HG02870 (cell line): ENCODE measurements at regions not wholly inside any gene's neighbourhood (a gene's known extent, or its start where the extent isn't known, plus 50 kb on each side); places are given as distances from the start of the nearest gene placed in this dataset.

Source experiments
- ATAC-seq: cut with Tn5 transposase; IDR thresholded peaks from one replicate; pipeline ENCODE4 v1.9.1; 2021; ENCODE audit warnings: mild to moderate bottlenecking, moderate library complexity; ENCODE audit not compliant: unreplicated experiment

GRCh38 chr3:166367947-166368533, 530.8 kb upstream of the BCHE start:
- no peak for ATAC-seq

- ATAC-seq = no peak
Observed at GRCh38 chr3:166362698-166363097, 525.5 kb upstream of the BCHE start.

GRCh38 chr3:166360720-166361119, 523.5 kb upstream of the BCHE start:
- ATAC-seq = no peak

- no peak for ATAC-seq
Observed at GRCh38 chr3:166351461-166351860, 514.2 kb upstream of the BCHE start.

- no peak for ATAC-seq
Observed at GRCh38 chr3:166340604-166341266, 503.5 kb upstream of the BCHE start.

GRCh38 chr3:166324401-166324800, 487.2 kb upstream of the BCHE start:
- ATAC-seq = no peak

- no peak for ATAC-seq
Observed at GRCh38 chr3:166322391-166322790, 485.2 kb upstream of the BCHE start.

GRCh38 chr3:166307756-166308350, 470.6 kb upstream of the BCHE start:
- no peak for ATAC-seq

GRCh38 chr3:166304584-166304983, 467.4 kb upstream of the BCHE start:
- ATAC-seq = no peak

GRCh38 chr3:166303681-166304080, 466.5 kb upstream of the BCHE start:
- no peak for ATAC-seq

GRCh38 chr3:166302331-166302730, 465.1 kb upstream of the BCHE start:
- ATAC-seq = no peak

- no peak for ATAC-seq
Observed at GRCh38 chr3:166296179-166296783, 459.1 kb upstream of the BCHE start.

- ATAC-seq = no peak
Observed at GRCh38 chr3:166291186-166291955, 454.1 kb upstream of the BCHE start.

- ATAC-seq = no peak
Observed at GRCh38 chr3:166285001-166285400, 447.8 kb upstream of the BCHE start.

GRCh38 chr3:166283840-166284239, 446.6 kb upstream of the BCHE start:
- no peak for ATAC-seq

GRCh38 chr3:166282931-166283330, 445.7 kb upstream of the BCHE start:
- no peak for ATAC-seq

- no peak for ATAC-seq
Observed at GRCh38 chr3:166279636-166280035, 442.4 kb upstream of the BCHE start.

GRCh38 chr3:166275024-166275390, 437.8 kb upstream of the BCHE start:
- no peak for ATAC-seq

GRCh38 chr3:166274351-166275023, 437.3 kb upstream of the BCHE start:
- ATAC-seq = no peak

- no peak for ATAC-seq
Observed at GRCh38 chr3:166270429-166270828, 433.2 kb upstream of the BCHE start.

- ATAC-seq = no peak
Observed at GRCh38 chr3:166265153-166265552, 427.9 kb upstream of the BCHE start.
